NCI-H187 treated with DMSO at 0.1 percent for 48 hours (cell line): ENCODE measurements at regions not wholly inside any gene's neighbourhood (a gene's known extent, or its start where the extent isn't known, plus 50 kb on each side); places are given as distances from the start of the nearest gene placed in this dataset.
"Not testable (repeated sequence)": the region's sequence is repeated elsewhere in the genome, so short reads cannot be mapped to it uniquely, and the experiment has no call there.

Experiments
- DNase-seq: peaks from one replicate; lab custom pipeline; 2025; lab: John Stamatoyannopoulos, UW

- DNase-seq = no peak
These were observed 260.2 kb downstream of the SDHAF3 start for GRCh38 chr7:97377713-97378112.

- DNase-seq = no peak
These were observed 264.5 kb downstream of the SDHAF3 start for GRCh38 chr7:97381815-97382554.

- no peak for DNase-seq
These were observed 272.6 kb downstream of the SDHAF3 start for GRCh38 chr7:97390052-97390451.

- no peak for DNase-seq
These were observed 273.6 kb downstream of the SDHAF3 start for GRCh38 chr7:97390915-97391593.

- no peak for DNase-seq
These were observed 283.9 kb downstream of the SDHAF3 start for GRCh38 chr7:97401398-97401797.

DNA sequence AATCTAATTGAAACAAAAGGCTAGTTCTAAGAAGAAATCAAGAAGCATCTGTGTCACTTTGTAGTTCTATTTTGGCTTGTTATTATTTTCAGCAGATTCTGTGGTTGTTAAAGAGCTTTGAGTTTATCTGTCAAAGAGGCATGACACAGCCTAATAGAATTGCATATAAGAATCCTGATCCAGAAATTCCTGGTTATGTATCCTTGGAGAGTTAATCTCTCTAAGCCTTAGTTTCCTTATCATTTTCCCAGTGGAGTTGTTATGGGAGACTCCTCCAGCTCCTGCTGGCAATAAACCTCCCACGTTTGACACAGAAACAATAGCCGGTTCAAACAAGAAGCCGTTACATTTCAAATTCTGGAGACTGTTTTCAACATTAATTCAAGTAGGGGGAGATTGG, 288.3 kb downstream of the SDHAF3 start:
- no peak for DNase-seq

DNA sequence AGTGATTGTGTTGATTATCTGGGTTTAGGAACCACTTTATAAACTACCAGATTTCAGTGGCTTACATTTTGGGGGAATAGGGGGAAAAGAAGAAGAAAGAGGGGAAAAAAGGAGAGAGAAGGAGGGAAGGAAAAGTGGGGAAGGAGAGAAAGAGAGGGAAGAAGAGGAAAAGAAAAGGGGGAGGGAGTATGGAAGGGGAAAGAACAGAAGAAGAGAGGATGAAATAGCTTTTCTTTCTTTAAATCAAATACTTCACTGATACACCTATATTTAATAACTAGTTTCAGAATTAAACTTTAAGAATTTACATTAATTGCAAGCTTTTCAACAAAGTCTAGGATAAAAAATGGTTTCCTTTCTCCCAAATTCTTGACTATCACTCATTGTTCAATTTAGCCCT, 289.6 kb downstream of the SDHAF3 start:
- no peak for DNase-seq

DNA sequence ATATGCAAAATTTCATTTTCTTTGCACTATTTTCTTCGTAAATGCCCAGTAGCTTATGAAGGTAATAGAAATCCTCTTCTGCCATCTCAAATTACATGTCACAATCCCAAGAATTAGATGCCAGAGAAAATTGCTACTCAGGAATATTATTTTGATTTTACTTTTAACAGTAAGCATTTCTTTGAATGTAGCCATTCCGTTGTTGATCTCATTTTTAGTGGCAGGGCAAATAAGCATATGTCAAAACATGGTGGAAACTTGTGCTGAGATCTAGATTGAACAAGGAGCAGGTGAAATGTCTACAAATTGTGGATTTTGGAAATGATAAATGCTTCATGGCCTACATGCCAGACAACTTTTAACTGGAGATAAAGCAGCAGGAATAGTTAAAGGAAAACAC, 291.8 kb downstream of the SDHAF3 start:
- no peak for DNase-seq

DNA sequence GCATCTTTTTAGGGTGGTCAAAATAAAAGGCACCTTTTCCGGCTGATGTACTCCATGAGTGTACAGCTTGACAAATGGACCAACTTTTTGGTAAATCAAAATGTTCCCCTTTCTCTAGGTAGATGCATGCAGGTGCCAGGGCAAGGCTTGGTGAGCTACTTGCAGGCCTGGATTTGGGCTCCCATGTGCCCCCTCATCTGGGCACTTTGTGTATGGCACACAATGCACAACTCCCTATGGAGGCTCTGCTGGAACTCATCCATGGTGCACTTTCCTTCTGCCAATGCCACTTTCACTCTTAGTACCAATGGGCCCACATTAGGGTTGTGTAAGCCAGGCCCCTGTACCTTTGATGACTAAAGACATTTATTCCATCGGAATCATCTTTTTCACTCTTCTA, 300.8 kb downstream of the SDHAF3 start:
- DNase-seq = no peak

DNA sequence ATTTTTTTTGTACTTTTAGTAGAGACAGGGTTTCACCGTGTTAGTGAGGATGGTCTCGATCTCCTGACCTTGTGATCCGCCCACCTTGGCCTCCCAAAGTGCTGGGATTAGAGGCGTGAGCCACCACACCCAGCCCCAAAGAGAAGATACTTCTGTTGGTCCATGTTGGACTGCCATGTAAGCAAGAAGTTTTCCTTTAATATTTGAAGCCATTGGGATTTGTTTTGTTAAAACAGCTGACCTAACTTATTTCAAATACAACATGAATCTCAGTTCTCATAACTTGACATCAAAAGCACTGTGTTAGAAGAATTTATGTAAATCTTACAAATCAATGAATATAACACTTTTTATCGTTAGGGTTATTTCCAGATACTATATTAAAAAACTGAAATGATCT, 302.4 kb downstream of the SDHAF3 start:
- DNase-seq = no peak

- no peak for DNase-seq
These were observed 303.9 kb downstream of the SDHAF3 start for GRCh38 chr7:97421307-97421930.

DNA sequence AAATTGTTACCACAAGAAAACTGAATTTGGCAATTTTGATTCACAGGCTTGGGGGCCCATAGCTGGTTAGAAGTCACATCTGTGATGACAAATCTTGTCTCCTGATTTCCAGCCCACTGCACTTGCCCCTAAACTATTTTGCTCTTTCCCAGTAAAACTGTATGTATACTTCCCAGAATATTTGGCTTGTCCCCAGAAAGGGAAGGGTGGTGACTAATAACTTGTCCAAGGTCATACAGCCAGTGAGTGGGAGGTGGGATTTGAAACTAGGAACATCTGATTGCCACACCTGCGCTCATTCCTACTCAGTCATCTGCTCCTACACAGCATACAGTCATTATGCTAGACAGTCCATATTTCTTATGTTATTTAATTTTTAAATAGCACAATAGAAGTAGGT, 304.5 kb downstream of the SDHAF3 start:
- DNase-seq = no peak

GRCh38 chr7:97430006-97430405, 301.9 kb upstream of the TAC1 start:
- DNase-seq = no peak

GRCh38 chr7:97439637-97440214, 292.2 kb upstream of the TAC1 start:
- no peak for DNase-seq

GRCh38 chr7:97446361-97446760, 285.5 kb upstream of the TAC1 start:
- DNase-seq = no peak

GRCh38 chr7:97449448-97449847, 282.4 kb upstream of the TAC1 start:
- DNase-seq = not testable (repeated sequence)

DNA sequence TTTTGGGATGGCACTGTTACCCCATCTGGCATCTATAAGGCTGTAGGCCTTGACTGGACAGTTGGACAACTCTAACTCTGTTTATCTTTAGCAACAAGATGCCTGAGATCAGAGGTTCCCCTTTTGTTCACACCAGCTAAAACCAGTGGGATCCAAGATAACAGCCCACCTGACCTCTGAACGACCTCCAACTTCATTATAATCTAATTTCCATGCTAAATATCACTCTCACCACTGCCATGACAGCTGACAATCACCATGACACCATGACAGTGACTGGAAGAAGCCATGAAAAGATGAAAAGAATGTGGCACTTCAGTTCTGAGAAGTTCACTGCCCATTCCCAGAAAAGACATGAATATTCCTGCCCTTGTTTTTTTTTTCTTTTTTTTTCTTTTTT, 281.4 kb upstream of the TAC1 start:
- no peak for DNase-seq

- DNase-seq = no peak
These were observed 277.2 kb upstream of the TAC1 start for GRCh38 chr7:97454636-97455035.

DNA sequence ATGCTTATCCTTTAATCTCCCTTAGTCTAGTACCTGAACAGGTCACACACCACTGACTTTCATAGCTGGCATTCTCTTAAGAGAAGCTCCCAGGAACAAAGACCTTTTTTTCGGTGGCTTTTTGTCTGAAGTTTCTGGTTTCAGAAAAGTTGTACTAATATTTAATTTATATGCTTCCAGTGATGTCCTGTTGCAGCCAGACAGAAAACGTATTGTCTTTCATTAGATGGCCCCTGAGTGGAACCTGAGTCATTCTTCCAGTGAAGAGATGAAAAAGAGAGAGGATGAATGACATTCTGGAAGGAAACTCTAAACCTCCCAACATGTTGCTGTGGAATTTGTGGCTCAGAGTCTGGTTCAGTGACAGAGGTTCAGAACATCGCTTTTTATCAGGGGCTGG, 274.8 kb upstream of the TAC1 start:
- no peak for DNase-seq

GRCh38 chr7:97460433-97460832, 271.5 kb upstream of the TAC1 start:
- no peak for DNase-seq

DNA sequence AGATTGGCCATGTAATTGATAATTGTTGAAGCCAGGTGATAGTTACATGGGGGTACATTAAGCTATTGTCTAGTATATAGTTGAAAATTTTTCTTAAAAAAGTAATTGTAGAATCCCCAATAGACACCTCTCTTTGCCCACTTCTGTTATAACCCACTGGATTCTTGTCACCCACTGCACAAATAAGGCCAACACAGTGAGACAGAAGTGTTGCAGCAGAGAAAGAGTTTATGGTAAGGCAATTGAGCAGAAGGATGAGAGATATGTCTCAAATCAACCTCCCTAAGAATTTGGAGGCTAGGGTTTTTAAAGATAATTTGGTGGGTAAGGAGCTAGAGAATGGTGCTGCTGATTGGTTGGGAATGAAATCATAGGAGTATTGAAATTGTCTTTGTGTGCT, 270.3 kb upstream of the TAC1 start:
- DNase-seq = no peak

- DNase-seq = no peak
These were observed 265.8 kb upstream of the TAC1 start for GRCh38 chr7:97466071-97466470.
